NCI-H1092 (cell line): ENCODE measurements at regions not wholly inside any gene's neighbourhood (a gene's known extent, or its start where the extent isn't known, plus 50 kb on each side); places are given as distances from the start of the nearest gene placed in this dataset.

Experiments used
- DNase-seq: peaks from one replicate; lab custom pipeline; 2025; lab: John Stamatoyannopoulos, UW

- DNase-seq: no peak
These were observed 136.1 kb upstream of the SNX19 start for GRCh38 chr11:131052367-131052766.

- no peak for DNase-seq
These were observed 139.8 kb upstream of the SNX19 start for GRCh38 chr11:131056036-131056435.

GRCh38 chr11:131063638-131064037 lies 147.4 kb upstream of the SNX19 start:
- DNase-seq: no peak

GRCh38 chr11:131064373-131064991 lies 148.2 kb upstream of the SNX19 start:
- peak; percentile 40 for DNase-seq

- no peak for DNase-seq
These were observed 149.4 kb upstream of the SNX19 start for GRCh38 chr11:131065435-131066413.

GRCh38 chr11:131066551-131066950 lies 150.3 kb upstream of the SNX19 start:
- DNase-seq: no peak

GRCh38 chr11:131070365-131070764 lies 154.1 kb upstream of the SNX19 start:
- no peak for DNase-seq

- DNase-seq: no peak
These were observed 156.9 kb upstream of the SNX19 start for GRCh38 chr11:131073167-131073566.

- no peak for DNase-seq
These were observed 158.3 kb upstream of the SNX19 start for GRCh38 chr11:131074573-131074972.

GRCh38 chr11:131077340-131077739 lies 161.1 kb upstream of the SNX19 start:
- no peak for DNase-seq

- no peak for DNase-seq
These were observed 162.8 kb upstream of the SNX19 start for GRCh38 chr11:131079036-131079435.

GRCh38 chr11:131089727-131090245 lies 173.5 kb upstream of the SNX19 start:
- DNase-seq: no peak

- DNase-seq: no peak
These were observed 176.2 kb upstream of the SNX19 start for GRCh38 chr11:131092469-131092868.

- no peak for DNase-seq
These were observed 178.5 kb upstream of the SNX19 start for GRCh38 chr11:131094827-131095226.

GRCh38 chr11:131095511-131096185 lies 179.4 kb upstream of the SNX19 start:
- no peak for DNase-seq

GRCh38 chr11:131099013-131099412 lies 182.7 kb upstream of the SNX19 start:
- DNase-seq: no peak

- DNase-seq: no peak
These were observed 183.5 kb upstream of the SNX19 start for GRCh38 chr11:131099746-131100145.

GRCh38 chr11:131108760-131109159 lies 192.5 kb upstream of the SNX19 start:
- DNase-seq: no peak

- no peak for DNase-seq
These were observed 193.0 kb upstream of the SNX19 start for GRCh38 chr11:131109257-131109656.

- DNase-seq: no peak
These were observed 193.5 kb upstream of the SNX19 start for GRCh38 chr11:131109790-131110189.

GRCh38 chr11:131111775-131112174 lies 195.5 kb upstream of the SNX19 start:
- DNase-seq: no peak

- DNase-seq: no peak
These were observed 202.0 kb upstream of the SNX19 start for GRCh38 chr11:131118247-131118646.
